ENCODE measurements at regions not wholly inside any gene's neighbourhood (a gene's known extent, or its start where the extent isn't known, plus 50 kb on each side); places are given as distances from the start of the nearest gene placed in this dataset.

GRCh38 chr3:28690176-28690575, 341.6 kb upstream of the AZI2 start:
- POLR2A ChIA-PET (ENCODE audit: partially characterized antibody): no interaction called here
- H3K4me2 ChIP-seq (ENCODE audit: insufficient read depth in 1 of 2, low read depth in 2 of 2, low read length in 2 of 2): no peak overlapping the region
- H2BK20ac ChIP-seq (ENCODE audit: low read length): no peak overlapping the region

More at GRCh38 chr3:28690176-28690575, 341.6 kb upstream of the AZI2 start:
- Histone ChIP-seq H3K4ac (replicated peaks; ENCODE audit: insufficient read length, low read depth, low read length) (no peak overlapping the region), H2BK12ac (ENCODE audit: low read depth, low read length) (no peak overlapping the region), H3K14ac (ENCODE audit: insufficient read length) (no peak overlapping the region), H4K20me1 (replicated peaks in 1 of 2; ENCODE audit: control insufficient read depth in 1 of 2, insufficient read depth in 2 of 2, low read length in 2 of 2) (no peaks in the 10 kb centered on the region), H4K91ac (replicated peaks; ENCODE audit: insufficient read length, low read length) (no peak overlapping the region), H3K27ac (ENCODE audit: low read depth, low read length) (no peak overlapping the region), H2BK120ac (replicated peaks; ENCODE audit: low read depth, low read length) (no peak overlapping the region), H3K9ac (replicated peaks in 1 of 4; ENCODE audit: extremely low read depth in 1 of 4, low read depth in 3 of 4, low read length in 3 of 4) (no peak overlapping the region), H2AFZ (ENCODE audit: low read length) (no peak overlapping the region), H2BK5ac (ENCODE audit: low read depth, low read length) (no peak overlapping the region), H2BK15ac (ENCODE audit: low read length) (no peak overlapping the region), H3K9me3 (ENCODE audit: insufficient read depth in 2 of 2, low read depth in 1 of 2, low read length in 1 of 2) (no peaks in the 10 kb centered on the region), H3K79me2 (ENCODE audit: control insufficient read depth in 1 of 2, insufficient read depth in 2 of 2, low read length in 2 of 2) (no peaks in the 10 kb centered on the region), H4K5ac (ENCODE audit: insufficient read length, low read depth, low read length) (no peak overlapping the region), H3K4me1 (replicated peaks in 1 of 4; ENCODE audit: control insufficient read depth in 3 of 4, insufficient read depth in 4 of 4, low read length in 3 of 4) (no peaks in the 10 kb centered on the region; a peak in 1 of 7 replicates), H3K56ac (replicated peaks; ENCODE audit: insufficient read length, low read depth, low read length) (no peak overlapping the region), H2AK5ac (ENCODE audit: low read depth, low read length) (no peak overlapping the region), H3K79me1 (ENCODE audit: low read depth, low read length) (no peaks in the 10 kb centered on the region; the same call in 1 of the 2 replicates), H3K4me3 (ENCODE audit: extremely low read depth in 1 of 4, insufficient read depth in 2 of 4, low read depth in 3 of 4, low read length in 4 of 4) (no peak overlapping the region), H4K8ac (ENCODE audit: extremely low read depth, insufficient read depth, low read length) (no peak overlapping the region), H3K18ac (ENCODE audit: extremely low read depth, low read length) (no peak overlapping the region), H3K36me3 (ENCODE audit: control insufficient read depth in 2 of 4, insufficient read depth in 4 of 4, low read length in 3 of 4) (no peaks in the 10 kb centered on the region), H3K23ac (ENCODE audit: insufficient read length) (no peak overlapping the region), H3K23me2 (ENCODE audit: low read depth, low read length) (no peaks in the 10 kb centered on the region), H3K27me3 (replicated peaks in 1 of 4; ENCODE audit: control insufficient read depth in 3 of 4, extremely low read depth in 1 of 4, insufficient read depth in 3 of 4, low read length in 3 of 4) (no peaks in the 10 kb centered on the region)
- no peak for FAIRE-seq
- no peak for DNase-seq (ENCODE audit: low read depth in 1 of 2, low spot score in 2 of 2)
- 92% methylated on average over 2 of the region's 2 CpGs; no CpG with 5 or more reads in 1 of the 2 experiments for WGBS, 2 experiments (ENCODE audit: extremely low coverage in 1 of 2, insufficient coverage in 1 of 2, insufficient read length in 1 of 2, insufficient replicate concordance in 2 of 2, low coverage in 1 of 2, low lambda C conversion rate in 2 of 2, missing lambda C conversion rate in 1 of 2)
- CTCF ChIA-PET (ENCODE audit: partially characterized antibody): no interaction called here
- TF ChIP-seq CHD1 (IDR thresholded peaks at IDR 0.05; ENCODE audit: low read depth, low read length): no peak
- no peak for TF ChIP-seq YY1 (IDR thresholded peaks at IDR 0.05; ENCODE audit: low read depth, low read length)
- no peak for TF ChIP-seq JUN (IDR thresholded peaks at IDR 0.05; ENCODE audit: low read depth, low read length)
- TF ChIP-seq FOSL1 (IDR thresholded peaks at IDR 0.05; ENCODE audit: insufficient read depth, low read depth, low read length): no peak

All from H1 (cell line).